GM21367 (cell line): ENCODE measurements at regions not wholly inside any gene's neighbourhood (a gene's known extent, or its start where the extent isn't known, plus 50 kb on each side); places are given as distances from the start of the nearest gene placed in this dataset.
"Not testable (repeated sequence)": the region's sequence is repeated elsewhere in the genome, so short reads cannot be mapped to it uniquely, and the experiment has no call there.

Experiments
- ATAC-seq: cut with Tn5 transposase; IDR thresholded peaks from one replicate; pipeline ENCODE4 v1.9.1; 2021; ENCODE audit not compliant: unreplicated experiment

GRCh38 chr2:235432741-235433520, 60.9 kb upstream of the AGAP1 start:
- ATAC-seq, result no peak

- no peak for ATAC-seq
These were observed 60.0 kb upstream of the AGAP1 start for GRCh38 chr2:235433860-235434259.

GRCh38 chr2:235439959-235440662, 53.7 kb upstream of the AGAP1 start:
- ATAC-seq, result no peak

DNA sequence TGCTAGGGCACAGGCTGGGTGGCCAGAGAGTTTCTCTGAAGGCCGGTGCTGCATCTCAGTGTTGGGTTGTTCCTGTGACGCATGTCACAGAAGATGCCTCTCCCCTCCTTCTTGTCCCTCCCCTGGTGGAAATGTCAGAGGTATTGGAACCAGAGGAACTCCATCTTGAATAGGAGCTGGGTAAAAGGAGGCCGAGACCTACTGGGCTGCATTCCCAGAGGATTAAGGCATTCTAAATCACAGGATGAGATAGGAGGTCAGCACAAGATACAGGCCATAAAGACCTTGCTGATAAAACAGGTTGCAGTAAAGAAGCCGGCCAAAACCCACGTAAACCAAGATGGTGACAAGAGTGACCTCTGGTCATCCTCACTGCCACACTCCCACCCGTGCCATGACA, 50.3 kb upstream of the AGAP1 start:
- not testable (repeated sequence) for ATAC-seq
